ENCODE measurements at regions not wholly inside any gene's neighbourhood (a gene's known extent, or its start where the extent isn't known, plus 50 kb on each side); places are given as distances from the start of the nearest gene placed in this dataset.

- WGBS (ENCODE audit: insufficient coverage, low coverage, missing lambda C conversion rate) = 3% methylated on average over 5 of the region's 6 CpGs
- in situ Hi-C loops (cut with MboI) = no loop called here
These were observed 74.9 kb downstream of the GCNT4 start for GRCh38 chr5:74977471-74977870.

GRCh38 chr5:74976651-74977050 is 75.7 kb downstream of the GCNT4 start:
- Histone ChIP-seq H3K9ac (ENCODE audit: insufficient read depth in 1 of 2, low read depth in 2 of 2, low read length in 2 of 2) (no peak overlapping the region), H3K27me3 (ENCODE audit: control insufficient read depth in 2 of 2, insufficient read depth in 2 of 2, low read length in 2 of 2) (no peaks in the 10 kb centered on the region), H3K36me3 (ENCODE audit: control insufficient read depth, insufficient read depth, low read length) (no peaks in the 10 kb centered on the region), H4K20me1 (replicated peaks; ENCODE audit: control insufficient read depth, insufficient read depth, low read length) (no peaks in the 10 kb centered on the region), H3K4me2 (ENCODE audit: insufficient read depth, low read length) (no peak overlapping the region), H3K4me3 (no peak overlapping the region), H3K27ac (ENCODE audit: extremely low read depth, low read depth, low read length) (no peak overlapping the region), H3K79me2 (ENCODE audit: control insufficient read depth, insufficient read depth, low read length) (no peaks in the 10 kb centered on the region), H3K4me1 (replicated peaks in 1 of 2; ENCODE audit: control insufficient read depth in 2 of 2, insufficient read depth in 2 of 2, low read length in 2 of 2) (no peaks in the 10 kb centered on the region), H3K9me3 (replicated peaks; ENCODE audit: control insufficient read depth, insufficient read depth, low read depth, low read length) (no peaks in the 10 kb centered on the region), H2AFZ (ENCODE audit: low read depth, low read length) (no peak overlapping the region), H3K9me1 (ENCODE audit: control insufficient read depth, insufficient read depth, low read length) (no peaks in the 10 kb centered on the region)
- FAIRE-seq = no peak
- 5% methylated on average over 3 of the region's 3 CpGs for WGBS (ENCODE audit: insufficient coverage, low coverage, missing lambda C conversion rate)
- BruUV-seq (replicated peaks) = no TSS peak
- CTCF ChIA-PET (ENCODE audit: low intra/inter-chr PET ratio) = interaction anchor here (0.7 kb wide), 1 partner anchor 15 kb away, joined by 3 read pairs; no protein-coding TSS in a partner anchor
- intact Hi-C loops (cut with micrococcal nuclease) (no loop called here), in situ Hi-C loops (cut with MboI) (no loop called here)
- ATAC-seq = no peak
- POLR2A ChIA-PET = no interaction called here
- peak in 2 of 4 experiments; percentile 12 to 37 for DNase-seq (ENCODE audit: extremely low read depth in 1 of 4, low spot score in 3 of 4)
- TF ChIP-seq MEIS2 (IDR thresholded peaks at IDR 0.05; ENCODE audit: partially characterized antibody) = peak; percentile 13
- TF ChIP-seq, protein P1, sequence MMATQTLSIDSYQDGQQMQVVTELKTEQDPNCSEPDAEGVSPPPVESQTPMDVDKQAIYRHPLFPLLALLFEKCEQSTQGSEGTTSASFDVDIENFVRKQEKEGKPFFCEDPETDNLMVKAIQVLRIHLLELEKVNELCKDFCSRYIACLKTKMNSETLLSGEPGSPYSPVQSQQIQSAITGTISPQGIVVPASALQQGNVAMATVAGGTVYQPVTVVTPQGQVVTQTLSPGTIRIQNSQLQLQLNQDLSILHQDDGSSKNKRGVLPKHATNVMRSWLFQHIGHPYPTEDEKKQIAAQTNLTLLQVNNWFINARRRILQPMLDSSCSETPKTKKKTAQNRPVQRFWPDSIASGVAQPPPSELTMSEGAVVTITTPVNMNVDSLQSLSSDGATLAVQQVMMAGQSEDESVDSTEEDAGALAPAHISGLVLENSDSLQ (IDR thresholded peaks at IDR 0.05) = peak; percentile 31
- TF ChIP-seq HIVEP1 (CRISPR knock-in tag; IDR thresholded peaks at IDR 0.05) = no peak
- TF ChIP-seq KLF16 (IDR thresholded peaks at IDR 0.05) = no peak
- TF ChIP-seq NR2C1 (IDR thresholded peaks at IDR 0.05) = no peak
- TF ChIP-seq NR2C1 (tag; IDR thresholded peaks at IDR 0.05) = no peak
- no peak for TF ChIP-seq ATF6 (CRISPR knock-in tag; IDR thresholded peaks at IDR 0.05)
- TF ChIP-seq FOXA3 (CRISPR knock-in tag; conservative IDR thresholded peaks at IDR 0.05 in 1 of 2, IDR thresholded peaks at IDR 0.05 in 1 of 2) = no peak
- TF ChIP-seq HSF4 (CRISPR knock-in tag; IDR thresholded peaks at IDR 0.05; ENCODE audit: borderline replicate concordance) = no peak
- no peak for TF ChIP-seq NRF1 (conservative IDR thresholded peaks at IDR 0.05 in 1 of 2, IDR thresholded peaks at IDR 0.05 in 1 of 2)

More at GRCh38 chr5:74977471-74977870, 74.9 kb downstream of the GCNT4 start:
- Histone ChIP-seq H3K9me3 (replicated peaks; ENCODE audit: control insufficient read depth, insufficient read depth, low read depth, low read length) (no peaks in the 10 kb centered on the region), H2AFZ (ENCODE audit: low read depth, low read length) (no peak overlapping the region), H3K4me3 (no peak overlapping the region), H3K27ac (ENCODE audit: extremely low read depth, low read depth, low read length) (no peak overlapping the region), H3K4me1 (replicated peaks in 1 of 2; ENCODE audit: control insufficient read depth in 2 of 2, insufficient read depth in 2 of 2, low read length in 2 of 2) (no peaks in the 10 kb centered on the region), H3K27me3 (ENCODE audit: control insufficient read depth in 2 of 2, insufficient read depth in 2 of 2, low read length in 2 of 2) (no peaks in the 10 kb centered on the region), H3K9ac (ENCODE audit: insufficient read depth in 1 of 2, low read depth in 2 of 2, low read length in 2 of 2) (no peak overlapping the region), H3K9me1 (ENCODE audit: control insufficient read depth, insufficient read depth, low read length) (no peaks in the 10 kb centered on the region), H3K36me3 (ENCODE audit: control insufficient read depth, insufficient read depth, low read length) (no peaks in the 10 kb centered on the region), H3K4me2 (ENCODE audit: insufficient read depth, low read length) (no peak overlapping the region), H4K20me1 (replicated peaks; ENCODE audit: control insufficient read depth, insufficient read depth, low read length) (no peaks in the 10 kb centered on the region), H3K79me2 (ENCODE audit: control insufficient read depth, insufficient read depth, low read length) (no peaks in the 10 kb centered on the region)
- ATAC-seq (no peak), FAIRE-seq (no peak), DNase-seq (ENCODE audit: extremely low read depth in 1 of 4, low spot score in 3 of 4) (no peak)
- POLR2A ChIA-PET = interaction anchor here (0.6 kb wide), 1 partner anchor 10 kb away, joined by 5 read pairs; no protein-coding TSS in a partner anchor
- intact Hi-C loops (cut with micrococcal nuclease) = no loop called here
- CTCF ChIA-PET (ENCODE audit: low intra/inter-chr PET ratio) = no interaction called here
- no TSS peak for BruUV-seq (replicated peaks)
- TF ChIP-seq FOXJ3 (CRISPR knock-in tag; IDR thresholded peaks at IDR 0.05) (no peak), NR2C1 (IDR thresholded peaks at IDR 0.05) (no peak), NR2C1 (tag; IDR thresholded peaks at IDR 0.05) (no peak), HNRNPLL (IDR thresholded peaks at IDR 0.05; ENCODE audit: low read depth, low read length, poor library complexity, severe bottlenecking) (no peak), RFX7 (CRISPR knock-in tag; IDR thresholded peaks at IDR 0.05) (no peak), ZNF780A (CRISPR knock-in tag; IDR thresholded peaks at IDR 0.05) (no peak), CBFB (CRISPR knock-in tag; IDR thresholded peaks at IDR 0.05) (no peak), TCF7L2 (IDR thresholded peaks at IDR 0.05; ENCODE audit: low read depth, low read length) (no peak)
- TF ChIP-seq, protein P2, sequence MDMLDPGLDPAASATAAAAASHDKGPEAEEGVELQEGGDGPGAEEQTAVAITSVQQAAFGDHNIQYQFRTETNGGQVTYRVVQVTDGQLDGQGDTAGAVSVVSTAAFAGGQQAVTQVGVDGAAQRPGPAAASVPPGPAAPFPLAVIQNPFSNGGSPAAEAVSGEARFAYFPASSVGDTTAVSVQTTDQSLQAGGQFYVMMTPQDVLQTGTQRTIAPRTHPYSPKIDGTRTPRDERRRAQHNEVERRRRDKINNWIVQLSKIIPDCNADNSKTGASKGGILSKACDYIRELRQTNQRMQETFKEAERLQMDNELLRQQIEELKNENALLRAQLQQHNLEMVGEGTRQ (CRISPR knock-in tag; IDR thresholded peaks at IDR 0.05) = no peak

Measured in K562 (cell line).